Activated B cell treated with CpG ODN at 0.5 μM for 24 hours (primary cell): ENCODE measurements at regions not wholly inside any gene's neighbourhood (a gene's known extent, or its start where the extent isn't known, plus 50 kb on each side); places are given as distances from the start of the nearest gene placed in this dataset.
A peak's percentile ranks its signal among the peaks of the same experiment; 100 is the strongest.

Source experiments
- ATAC-seq: fragments of 200-7000 bp; cut with Tn5 transposase; one replicate; pipeline ENCODE4 v1.10.0; 2021; ENCODE audit warnings: low read depth, mild to moderate bottlenecking, moderate library complexity
- CTCF ChIA-PET: fragments of 350-600 bp; sonication (Branson Sonifier 250); formaldehyde crosslinking; loops from one replicate; lab custom pipeline; 2021; ENCODE audit warnings: antibody characterized with exemption; lab: Charles Lee
- POLR2A ChIA-PET: fragments of 350-600 bp; sonication (Branson Sonifier 250); formaldehyde crosslinking; loops from one replicate; lab custom pipeline; 2021; ENCODE audit warnings: antibody characterized with exemption; lab: Charles Lee
- DNase-seq: peaks from one replicate; pipeline ENCODE4 v3.0.0; 2022
- H3K27ac Mint-ChIP-seq: one replicate; pipeline ENCODE4 v1.8.0; 2020; ENCODE audit warnings: mixed read lengths
- H3K27me3 Mint-ChIP-seq: one replicate; pipeline ENCODE4 v1.8.0; 2021; ENCODE audit warnings: mixed read lengths
- H3K36me3 Mint-ChIP-seq: one replicate; pipeline ENCODE4 v1.8.0; 2021; ENCODE audit warnings: low read depth, mixed read lengths
- H3K4me1 Mint-ChIP-seq: one replicate; pipeline ENCODE4 v1.8.0; 2021; ENCODE audit warnings: mixed read lengths
- H3K4me3 Mint-ChIP-seq: one replicate; pipeline ENCODE4 v1.8.0; 2020; ENCODE audit warnings: mild to moderate bottlenecking, mixed read lengths
- H3K9me3 Mint-ChIP-seq: one replicate; pipeline ENCODE4 v1.8.0; 2020; ENCODE audit warnings: mixed read lengths
- CTCF ChIP-seq: fragments of 200-600 bp; IDR thresholded peaks from one replicate; pipeline ENCODE4 v1.8.0; 2022; ENCODE audit warnings: antibody characterized with exemption, mild to moderate bottlenecking
- intact Hi-C: fragments of 100-400 bp; cut with micrococcal nuclease; formaldehyde crosslinking; loops from one replicate; pipeline ENCODE4 v1.15.1; 2024

- Mint-ChIP-seq H3K4me1 (peaks cover 63% of the 10 kb centered on the region), H3K36me3 (no peaks in the 10 kb centered on the region), H3K9me3 (no peaks in the 10 kb centered on the region), H3K4me3 (no peak overlapping the region), H3K27ac (no peak overlapping the region), H3K27me3 (no peaks in the 10 kb centered on the region)
- ChIA-PET CTCF (interaction anchor here (1.0 kb wide), 1 partner anchor 18 kb away, joined by 3 read pairs; no protein-coding TSS in a partner anchor), POLR2A (interaction anchor here (2.9 kb wide), 1 partner anchor 18 kb away, joined by 6 read pairs; no protein-coding TSS in a partner anchor)
- ATAC-seq (no peak), DNase-seq (no peak)
- intact Hi-C loops: no loop called here
- no peak for TF ChIP-seq CTCF
Measured at GRCh38 chr5:87099291-87099839, 168.3 kb upstream of the RASA1 start.

GRCh38 chr5:87099968-87100367 lies 167.7 kb upstream of the RASA1 start:
- ChIA-PET POLR2A (interaction anchor here (2.9 kb wide), 1 partner anchor 18 kb away, joined by 6 read pairs; no protein-coding TSS in a partner anchor), CTCF (interaction anchor here (1.0 kb wide), 1 partner anchor 18 kb away, joined by 3 read pairs; no protein-coding TSS in a partner anchor)
- Mint-ChIP-seq H3K9me3 (no peaks in the 10 kb centered on the region), H3K27ac (no peak overlapping the region), H3K27me3 (no peaks in the 10 kb centered on the region), H3K4me1 (peaks cover 61% of the 10 kb centered on the region), H3K4me3 (no peak overlapping the region), H3K36me3 (no peaks in the 10 kb centered on the region)
- TF ChIP-seq CTCF: no peak
- intact Hi-C loops: loop anchor here (10.0 kb wide), 1 partner anchor 485 kb away; the partner anchor contains the start of gene COX7C
- ATAC-seq (no peak), DNase-seq (no peak)

GRCh38 chr5:87101321-87101720 lies 166.4 kb upstream of the RASA1 start:
- H3K27ac Mint-ChIP-seq: peak overlapping the region; percentile 66
- peaks cover 54% of the 10 kb centered on the region for H3K4me1 Mint-ChIP-seq
- ChIA-PET POLR2A (interaction anchor here (1.3 kb wide), 1 partner anchor 16 kb away, joined by 4 read pairs; no protein-coding TSS in a partner anchor), CTCF (interaction anchor here (0.7 to 1.1 kb wide), 2 partner anchors 20 to 31 kb away, joined by 3 read pairs; no protein-coding TSS in a partner anchor)
- no peaks in the 10 kb centered on the region for H3K36me3 Mint-ChIP-seq
- peaks cover 3% of the 10 kb centered on the region for H3K9me3 Mint-ChIP-seq
- TF ChIP-seq CTCF: no peak
- intact Hi-C loops: loop anchor here (10.0 kb wide), 1 partner anchor 487 kb away; the partner anchor contains the start of gene COX7C
- no peak for ATAC-seq
- no peak for DNase-seq
- H3K4me3 Mint-ChIP-seq: peak overlapping the region; percentile 5
- no peaks in the 10 kb centered on the region for H3K27me3 Mint-ChIP-seq

GRCh38 chr5:87102841-87103240 lies 164.8 kb upstream of the RASA1 start:
- ChIA-PET POLR2A (no interaction called here), CTCF (no interaction called here)
- Mint-ChIP-seq H3K27ac (peak overlapping the region; percentile 89), H3K4me1 (peaks cover 50% of the 10 kb centered on the region), H3K27me3 (no peaks in the 10 kb centered on the region), H3K9me3 (peaks cover 3% of the 10 kb centered on the region), H3K36me3 (no peaks in the 10 kb centered on the region), H3K4me3 (peak overlapping the region; percentile 8)
- intact Hi-C loops: loop anchor here (1.0 to 10.0 kb wide), 4 partner anchors 14 to 488 kb away; partner anchors contain the start of gene COX7C
- DNase-seq (no peak), ATAC-seq (no peak)
- no peak for TF ChIP-seq CTCF

- Mint-ChIP-seq H3K27me3 (no peaks in the 10 kb centered on the region), H3K27ac (peak overlapping the region; percentile 89), H3K36me3 (no peaks in the 10 kb centered on the region), H3K9me3 (peaks cover 3% of the 10 kb centered on the region), H3K4me1 (peaks cover 46% of the 10 kb centered on the region), H3K4me3 (peak overlapping the region; percentile 80)
- intact Hi-C loops: loop anchor here (1.0 to 10.0 kb wide), 4 partner anchors 14 to 489 kb away; partner anchors contain the start of gene COX7C
- ChIA-PET CTCF (interaction anchor here (1.0 to 1.2 kb wide), 2 partner anchors 19 to 33 kb away, joined by 3 to 4 read pairs; no protein-coding TSS in a partner anchor), POLR2A (interaction anchor here (1.0 to 1.5 kb wide), 5 partner anchors 9 to 24 kb away, joined by 3 to 4 read pairs (median 3); no protein-coding TSS in a partner anchor)
- TF ChIP-seq CTCF: no peak
- peak; percentile 99 for ATAC-seq
- DNase-seq: no peak
Measured at GRCh38 chr5:87103616-87104287, 163.9 kb upstream of the RASA1 start.
